ENCODE measurements at regions not wholly inside any gene's neighbourhood (a gene's known extent, or its start where the extent isn't known, plus 50 kb on each side); places are given as distances from the start of the nearest gene placed in this dataset.

DNA sequence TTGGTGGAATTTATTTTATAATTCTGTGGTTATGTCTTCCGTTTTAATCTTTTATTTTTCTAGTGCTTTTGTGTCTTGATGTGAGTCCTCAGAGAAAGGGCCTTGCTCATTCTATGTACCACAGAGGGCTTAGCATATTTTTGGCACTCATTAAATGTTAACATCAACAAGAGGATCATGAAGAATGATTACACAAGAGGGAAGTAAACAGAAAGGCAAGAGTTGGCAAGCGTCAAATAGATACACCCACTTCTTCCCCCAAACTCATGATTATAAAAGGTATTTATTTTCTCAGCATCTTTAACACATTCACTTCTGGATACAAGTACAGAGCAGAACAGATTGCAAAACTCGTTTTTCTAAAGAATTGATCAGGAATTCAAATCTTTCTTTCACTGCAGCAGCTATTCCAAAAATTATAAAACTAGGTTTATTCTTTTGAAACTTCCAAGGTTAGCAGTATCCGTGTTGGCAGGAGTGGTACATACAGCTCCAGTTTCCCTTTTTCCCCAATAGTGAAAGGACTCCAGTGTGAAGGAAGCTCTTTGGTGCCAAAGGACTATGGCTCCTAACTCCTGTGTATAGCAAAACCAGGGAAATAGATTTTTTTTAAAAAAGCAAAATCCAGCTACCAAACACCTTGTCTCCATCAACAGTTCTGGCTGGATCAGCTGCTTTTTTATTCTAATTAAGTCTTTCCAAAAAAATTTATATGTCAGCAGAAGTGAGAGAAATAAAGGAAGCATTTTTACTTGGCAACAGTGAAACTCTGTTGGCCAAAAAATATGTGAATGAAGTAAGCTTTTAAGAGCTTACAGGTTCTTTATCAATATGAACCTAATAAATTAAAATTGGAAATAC is 221.9 kb downstream of the ADGRG6 start:
- Histone ChIP-seq H4K20me1 (ENCODE audit: insufficient read depth) (no peaks in the 10 kb centered on the region), H3K4me1 (ENCODE audit: control insufficient read depth in 1 of 2, insufficient read depth in 2 of 2, low read depth in 1 of 2, low read length in 1 of 2) (peaks cover 0 to 2% of the 10 kb centered on the region in 2 experiments; a peak in 1 of 4 replicates), H3K27me3 (ENCODE audit: insufficient read depth) (no peaks in the 10 kb centered on the region), H3K79me2 (ENCODE audit: insufficient read depth) (no peaks in the 10 kb centered on the region), H3K9me3 (no peaks in the 10 kb centered on the region), H3K9ac (no peak overlapping the region), H2AFZ (ENCODE audit: low read depth) (no peak overlapping the region), H3K36me3 (replicated peaks in 1 of 2; ENCODE audit: control insufficient read depth in 1 of 2, insufficient read depth in 2 of 2, low read length in 1 of 2) (no peaks in the 10 kb centered on the region), H3K27ac (ENCODE audit: low read depth in 2 of 2, low read length in 1 of 2) (no peak overlapping the region), H3K9me2 (no peaks in the 10 kb centered on the region), H3K4me2 (no peak overlapping the region), H3F3A (replicated peaks; ENCODE audit: insufficient read depth) (no peaks in the 10 kb centered on the region), H3K4me3 (ENCODE audit: low read depth in 2 of 2, low read length in 1 of 2) (no peak overlapping the region)
- ChIA-PET POLR2A (no interaction called here), CTCF (interaction anchor here (0.8 kb wide), 1 partner anchor 46 kb away, joined by 3 read pairs; no protein-coding TSS in a partner anchor)
- WGBS (ENCODE audit: low lambda C conversion rate), result 56% methylated on average over 4 of the region's 4 CpGs
- no peak for DNase-seq
- TF ChIP-seq JUND (IDR thresholded peaks at IDR 0.05) (no peak), RCOR1 (IDR thresholded peaks at IDR 0.05; ENCODE audit: low read length) (no peak), GATA2 (CRISPR knock-in tag; IDR thresholded peaks at IDR 0.05) (no peak), TEAD4 (IDR thresholded peaks at IDR 0.05; ENCODE audit: borderline replicate concordance, insufficient read depth) (no peak), MAX (IDR thresholded peaks at IDR 0.05; ENCODE audit: low read depth) (no peak), RAD21 (IDR thresholded peaks at IDR 0.05; ENCODE audit: low read length) (no peak), SMC3 (IDR thresholded peaks at IDR 0.05; ENCODE audit: low read depth, low read length) (no peak), MXI1 (IDR thresholded peaks at IDR 0.05; ENCODE audit: low read depth, low read length) (no peak), NRF1 (IDR thresholded peaks at IDR 0.05; ENCODE audit: low read depth, low read length) (no peak), MEF2A (IDR thresholded peaks at IDR 0.05; ENCODE audit: borderline replicate concordance, low read depth) (no peak), EZH2phosphoT487 (IDR thresholded peaks at IDR 0.05; ENCODE audit: borderline replicate concordance, low read depth) (no peak), GABPA (IDR thresholded peaks at IDR 0.05; ENCODE audit: low read depth) (no peak), RXRA (IDR thresholded peaks at IDR 0.05; ENCODE audit: borderline replicate concordance, low read depth) (no peak), FOXM1 (IDR thresholded peaks at IDR 0.05; ENCODE audit: low read depth) (no peak), FOSL2 (IDR thresholded peaks at IDR 0.05; ENCODE audit: borderline replicate concordance, low read depth) (no peak), PBX3 (IDR thresholded peaks at IDR 0.05) (no peak), TAF1 (IDR thresholded peaks at IDR 0.05; ENCODE audit: borderline replicate concordance, low read depth, low read length) (no peak)
- TF ChIP-seq, protein P1, sequence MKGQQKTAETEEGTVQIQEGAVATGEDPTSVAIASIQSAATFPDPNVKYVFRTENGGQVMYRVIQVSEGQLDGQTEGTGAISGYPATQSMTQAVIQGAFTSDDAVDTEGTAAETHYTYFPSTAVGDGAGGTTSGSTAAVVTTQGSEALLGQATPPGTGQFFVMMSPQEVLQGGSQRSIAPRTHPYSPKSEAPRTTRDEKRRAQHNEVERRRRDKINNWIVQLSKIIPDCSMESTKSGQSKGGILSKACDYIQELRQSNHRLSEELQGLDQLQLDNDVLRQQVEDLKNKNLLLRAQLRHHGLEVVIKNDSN (IDR thresholded peaks at IDR 0.05; ENCODE audit: borderline replicate concordance, low read depth), result no peak
- TF ChIP-seq, protein P2, sequence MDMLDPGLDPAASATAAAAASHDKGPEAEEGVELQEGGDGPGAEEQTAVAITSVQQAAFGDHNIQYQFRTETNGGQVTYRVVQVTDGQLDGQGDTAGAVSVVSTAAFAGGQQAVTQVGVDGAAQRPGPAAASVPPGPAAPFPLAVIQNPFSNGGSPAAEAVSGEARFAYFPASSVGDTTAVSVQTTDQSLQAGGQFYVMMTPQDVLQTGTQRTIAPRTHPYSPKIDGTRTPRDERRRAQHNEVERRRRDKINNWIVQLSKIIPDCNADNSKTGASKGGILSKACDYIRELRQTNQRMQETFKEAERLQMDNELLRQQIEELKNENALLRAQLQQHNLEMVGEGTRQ (IDR thresholded peaks at IDR 0.05; ENCODE audit: borderline replicate concordance, low read depth, low read length), result no peak
- TF ChIP-seq, protein P3, sequence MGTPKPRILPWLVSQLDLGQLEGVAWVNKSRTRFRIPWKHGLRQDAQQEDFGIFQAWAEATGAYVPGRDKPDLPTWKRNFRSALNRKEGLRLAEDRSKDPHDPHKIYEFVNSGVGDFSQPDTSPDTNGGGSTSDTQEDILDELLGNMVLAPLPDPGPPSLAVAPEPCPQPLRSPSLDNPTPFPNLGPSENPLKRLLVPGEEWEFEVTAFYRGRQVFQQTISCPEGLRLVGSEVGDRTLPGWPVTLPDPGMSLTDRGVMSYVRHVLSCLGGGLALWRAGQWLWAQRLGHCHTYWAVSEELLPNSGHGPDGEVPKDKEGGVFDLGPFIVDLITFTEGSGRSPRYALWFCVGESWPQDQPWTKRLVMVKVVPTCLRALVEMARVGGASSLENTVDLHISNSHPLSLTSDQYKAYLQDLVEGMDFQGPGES (IDR thresholded peaks at IDR 0.05; ENCODE audit: low read depth, low read length), result no peak

Measured in SK-N-SH (cell line).